Muscle of back (tissue), 3 donors: ENCODE measurements at regions not wholly inside any gene's neighbourhood (a gene's known extent, or its start where the extent isn't known, plus 50 kb on each side); places are given as distances from the start of the nearest gene placed in this dataset.
"Not testable (repeated sequence)": the region's sequence is repeated elsewhere in the genome, so short reads cannot be mapped to it uniquely, and the experiment has no call there.

Source experiments
- DNase-seq, 3 donors: peaks; one replicate each; pipeline versions ENCODE4 v3.0.0 to v3.0.0-alpha.2; 2013

DNA sequence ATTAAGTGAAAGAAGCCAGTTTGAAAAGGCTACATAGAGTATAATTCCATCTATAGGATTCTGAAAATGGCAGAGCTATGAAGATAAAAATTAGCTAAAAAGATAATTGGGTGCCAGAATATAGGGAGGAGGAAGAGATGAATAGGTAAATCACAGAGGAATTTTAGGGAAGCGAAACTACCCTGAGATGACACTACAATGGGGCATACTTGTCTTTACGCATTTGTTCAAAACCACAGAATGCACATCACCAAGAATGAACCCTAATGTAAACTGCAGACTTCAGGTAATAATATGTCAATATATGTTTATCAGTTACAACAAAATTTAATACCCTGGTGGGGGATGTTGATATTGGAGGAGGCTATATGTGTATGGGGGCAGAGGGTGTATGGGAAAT, 1342.9 kb downstream of the ADGRL3 start:
- DNase-seq: no peak

DNA sequence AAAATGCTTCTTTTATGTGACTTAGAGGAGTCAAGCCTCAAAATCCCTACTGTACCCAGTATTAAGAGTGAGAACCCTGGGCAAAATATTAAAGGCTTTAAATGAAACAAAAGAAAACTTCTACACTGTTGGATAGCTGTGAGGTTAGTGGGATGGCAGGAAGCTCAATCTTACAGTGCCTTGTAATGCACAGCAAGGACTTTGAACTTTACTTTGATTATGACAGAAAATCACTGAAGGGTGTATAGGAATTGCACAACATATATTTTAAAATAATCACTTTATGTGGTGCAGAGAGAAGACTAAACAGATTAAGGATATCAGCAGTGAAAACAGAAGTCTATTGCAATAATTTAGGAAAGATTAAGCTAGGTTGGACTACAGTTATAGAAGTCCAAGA, 1333.4 kb downstream of the ADGRL3 start:
- DNase-seq: no peak

- no peak for DNase-seq
These were observed 1331.6 kb downstream of the ADGRL3 start for GRCh38 chr4:62531731-62532130.

- DNase-seq: no peak
These were observed 1331.1 kb downstream of the ADGRL3 start for GRCh38 chr4:62531264-62531663.

DNA sequence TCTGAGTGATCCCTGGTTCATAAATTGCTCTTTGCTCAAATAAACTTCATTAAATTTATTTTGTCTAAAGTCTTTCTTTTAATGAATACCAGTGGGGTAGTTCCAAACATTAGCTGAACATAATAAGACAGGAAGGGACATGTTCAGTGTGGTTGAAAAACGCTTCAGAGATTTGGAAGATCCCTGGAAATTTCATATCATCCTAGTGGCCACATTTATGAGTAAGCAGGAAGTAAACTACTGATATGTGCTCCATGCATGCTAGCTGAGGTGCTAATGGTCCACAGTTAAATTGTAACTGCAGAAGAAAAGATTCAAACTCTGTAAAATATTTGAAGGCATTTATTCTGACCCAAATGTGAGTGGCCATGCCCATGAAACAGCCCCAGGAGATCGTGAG, 1328.7 kb downstream of the ADGRL3 start:
- DNase-seq: no peak

DNA sequence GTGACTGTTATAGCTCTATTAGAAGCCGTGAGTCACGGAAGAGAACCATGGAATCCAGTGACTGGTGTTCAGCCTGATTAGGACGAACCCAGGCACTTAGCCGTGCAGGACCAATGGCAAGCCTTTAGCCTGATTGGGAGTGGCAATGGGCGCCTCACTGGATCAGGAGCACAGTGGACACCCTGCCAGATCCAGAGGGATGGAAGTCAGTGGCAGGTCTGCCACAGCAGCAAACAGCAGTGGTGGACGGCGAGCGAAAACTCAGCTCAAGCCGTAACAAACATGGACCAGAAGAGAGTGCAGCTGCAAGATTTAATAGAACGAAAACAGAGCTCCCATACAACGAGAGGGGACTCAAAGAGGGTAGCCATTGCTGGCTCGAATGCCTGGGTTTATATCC, 1326.5 kb downstream of the ADGRL3 start:
- no peak for DNase-seq

DNA sequence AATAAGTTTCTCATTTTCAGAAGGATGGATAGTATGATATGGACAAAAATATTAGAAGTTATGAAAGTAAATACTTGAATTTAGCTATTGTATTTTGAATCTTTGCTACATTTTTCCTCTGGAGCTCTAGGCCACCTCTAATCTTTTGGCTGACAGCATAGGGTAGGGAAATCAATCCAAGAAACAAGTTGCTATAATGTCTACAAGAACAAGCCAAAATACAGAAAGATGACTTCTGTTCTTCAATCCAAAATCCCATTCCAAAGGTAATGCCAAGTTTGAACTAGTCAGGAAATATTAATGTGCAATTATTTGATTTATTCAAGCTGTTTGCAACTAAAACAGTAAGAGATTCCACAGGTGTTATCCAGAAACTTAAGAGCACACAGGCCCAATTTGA, 1323.1 kb downstream of the ADGRL3 start:
- DNase-seq: peak; percentile 4 to 20 (median 16)

- DNase-seq: no peak
These were observed 1322.1 kb downstream of the ADGRL3 start for GRCh38 chr4:62522273-62522672.

GRCh38 chr4:62517716-62518115, 1317.6 kb downstream of the ADGRL3 start:
- peak in 2 of 3 donors; percentile 2 to 10 for DNase-seq

DNA sequence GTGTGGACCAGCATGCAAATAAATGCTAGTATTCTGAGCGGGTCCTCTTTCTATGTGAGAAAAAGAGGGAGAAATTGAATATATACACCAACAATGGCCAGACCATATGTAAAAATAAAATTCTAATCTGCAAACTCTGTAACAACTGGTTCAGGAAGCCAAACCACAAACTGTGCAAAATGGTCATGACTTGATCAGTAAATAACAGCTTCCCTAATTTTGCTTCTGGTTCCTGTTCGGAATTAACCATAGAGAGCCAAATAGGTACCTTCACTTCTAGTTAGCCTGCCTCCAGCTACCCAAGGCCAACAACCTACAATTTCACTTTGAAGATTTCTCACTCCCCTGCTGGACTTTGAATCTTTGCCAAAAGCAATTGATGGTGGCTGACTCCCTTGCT, 1313.2 kb downstream of the ADGRL3 start:
- no peak for DNase-seq

- no peak for DNase-seq
These were observed 1312.1 kb downstream of the ADGRL3 start for GRCh38 chr4:62512271-62512670.

DNA sequence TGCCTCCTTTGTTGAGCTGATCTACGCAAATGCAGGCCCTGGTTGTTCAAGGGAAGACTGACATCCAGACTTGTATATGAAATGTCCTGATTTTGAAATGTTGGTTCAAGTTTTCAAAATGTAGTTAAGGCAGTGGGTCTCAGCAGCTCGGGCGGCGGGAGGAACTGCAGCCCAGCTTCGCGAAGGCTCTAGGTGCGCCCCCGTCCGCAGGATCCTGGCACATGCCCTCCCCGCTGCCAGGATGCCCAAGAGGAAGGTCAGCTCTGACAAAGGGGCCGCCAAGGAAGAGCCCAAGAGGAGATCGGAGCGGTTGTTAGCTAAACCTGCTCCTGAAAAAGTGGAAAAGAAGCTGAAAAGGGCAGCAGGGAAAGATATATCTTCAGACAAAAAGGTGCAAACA, 1310.1 kb downstream of the ADGRL3 start:
- DNase-seq: no peak

DNA sequence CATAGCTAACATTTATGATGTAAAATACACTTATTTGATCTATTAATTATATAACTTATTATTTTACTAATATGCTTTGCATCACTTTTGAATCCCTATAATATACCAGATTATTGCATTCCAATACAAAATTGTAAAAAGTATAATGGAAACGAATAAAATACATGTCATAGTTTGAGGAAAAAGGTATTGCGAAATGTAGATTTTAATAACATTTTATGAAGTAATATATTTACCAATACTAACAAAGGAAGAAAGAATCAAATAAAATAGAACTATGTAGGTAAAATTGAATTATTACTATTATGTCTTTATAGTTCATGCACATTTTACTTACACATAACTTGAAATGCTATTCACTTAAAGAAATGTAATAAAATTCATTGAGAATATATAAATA, 1300.2 kb downstream of the ADGRL3 start:
- DNase-seq: no peak

DNA sequence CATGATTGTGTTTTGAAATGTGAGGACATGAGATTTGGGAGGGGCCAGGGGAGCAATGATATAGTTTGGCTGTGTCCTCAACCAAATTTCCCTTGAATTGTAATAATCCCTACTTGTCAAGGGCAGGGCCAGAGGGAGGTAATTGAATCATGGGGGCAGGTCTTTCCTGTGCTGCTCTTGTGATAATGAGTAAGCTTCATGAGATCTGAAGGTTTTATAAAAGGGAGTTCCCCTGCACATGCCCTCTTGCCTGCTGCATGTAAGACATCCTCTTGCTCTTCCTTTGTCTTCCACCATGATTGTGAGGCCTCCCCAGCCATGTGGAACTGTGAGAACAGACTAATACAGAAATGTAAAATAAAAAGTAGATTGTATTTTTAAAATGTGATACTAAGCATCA, 1294.9 kb downstream of the ADGRL3 start:
- DNase-seq: no peak

- not testable (repeated sequence) for DNase-seq
These were observed 1291.6 kb downstream of the ADGRL3 start for GRCh38 chr4:62491756-62492155.

DNA sequence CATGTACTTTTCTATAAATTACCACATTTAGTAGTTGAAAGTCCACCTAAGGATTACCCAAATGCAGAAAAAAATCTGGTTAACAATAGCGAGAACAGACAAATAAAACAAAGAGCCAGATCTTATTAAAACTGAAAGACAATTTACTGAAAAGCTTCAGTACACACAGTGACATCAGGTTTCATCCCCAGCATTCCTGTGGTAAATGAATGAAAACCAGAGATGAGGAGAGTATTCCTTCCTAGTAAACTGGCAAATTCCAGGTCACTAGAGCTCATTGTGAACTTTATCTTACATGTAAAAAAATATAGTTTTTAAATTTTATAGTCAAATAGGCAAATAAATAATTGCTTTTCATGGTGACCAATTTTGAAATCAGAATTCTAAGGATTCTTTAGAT, 1290.5 kb downstream of the ADGRL3 start:
- no peak for DNase-seq

DNA sequence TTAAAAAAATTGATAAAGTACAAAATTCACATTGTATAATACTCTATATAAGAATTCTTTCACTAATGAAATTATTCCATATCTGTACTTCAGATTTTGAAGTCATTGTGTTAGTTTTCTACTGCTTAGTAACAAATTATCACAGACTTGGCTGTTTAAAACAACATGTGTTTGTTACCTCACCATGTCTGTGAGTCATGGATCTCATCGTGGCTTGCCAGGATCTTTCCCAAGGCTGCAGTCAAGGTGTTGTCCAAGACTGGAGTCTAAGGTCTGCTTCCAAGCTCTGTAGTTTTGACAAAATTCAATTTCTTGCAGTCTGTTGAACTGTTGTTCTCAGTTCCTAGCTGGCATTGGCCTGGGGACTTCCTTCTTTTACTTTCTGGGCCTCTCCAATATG, 1286.9 kb downstream of the ADGRL3 start:
- DNase-seq: no peak

- no peak for DNase-seq
These were observed 1284.2 kb downstream of the ADGRL3 start for GRCh38 chr4:62484357-62484756.

GRCh38 chr4:62482355-62482754, 1282.2 kb downstream of the ADGRL3 start:
- no peak for DNase-seq

DNA sequence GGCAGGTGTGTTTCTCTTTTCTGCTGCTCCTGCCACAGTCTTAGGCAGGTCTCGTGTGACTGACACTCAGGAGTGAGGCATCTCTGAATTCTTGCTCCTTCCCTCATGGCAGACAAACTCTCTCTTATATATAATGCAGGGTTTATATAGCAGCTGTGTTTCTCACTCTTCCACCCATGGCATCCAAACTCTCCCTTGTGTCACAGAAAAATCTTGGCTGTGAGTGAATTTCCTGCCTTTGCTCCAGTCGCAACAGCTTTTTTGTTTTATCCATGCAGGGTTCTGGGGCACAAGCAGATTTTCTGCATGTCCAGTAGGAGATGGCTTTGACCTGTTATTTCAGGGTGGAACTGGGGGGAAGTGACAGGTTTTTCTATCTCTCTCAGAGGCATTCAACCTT, 1275.5 kb downstream of the ADGRL3 start:
- DNase-seq: peak in 2 of 3 donors; percentile 0 to 8

GRCh38 chr4:62474802-62475201, 1274.7 kb downstream of the ADGRL3 start:
- DNase-seq: no peak

DNA sequence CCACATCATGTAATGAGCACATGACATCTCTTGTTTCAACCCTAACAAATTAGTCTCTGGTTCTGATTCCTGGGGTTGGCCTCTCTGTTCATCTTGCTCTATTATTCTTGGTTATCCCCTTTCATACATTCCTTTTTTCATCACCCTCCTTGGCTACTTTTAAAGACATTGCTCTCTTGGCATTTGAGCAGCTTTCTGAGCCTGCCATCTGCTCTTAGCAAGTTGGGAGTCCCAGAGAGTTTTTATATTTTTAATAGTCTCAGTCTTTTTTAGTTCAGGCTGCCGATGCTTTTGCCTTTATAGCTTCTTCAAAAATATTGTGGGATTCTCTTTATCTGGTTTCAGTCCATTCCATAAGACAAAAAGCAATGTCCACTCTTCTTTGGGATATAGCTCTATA, 1270.9 kb downstream of the ADGRL3 start:
- no peak for DNase-seq

DNA sequence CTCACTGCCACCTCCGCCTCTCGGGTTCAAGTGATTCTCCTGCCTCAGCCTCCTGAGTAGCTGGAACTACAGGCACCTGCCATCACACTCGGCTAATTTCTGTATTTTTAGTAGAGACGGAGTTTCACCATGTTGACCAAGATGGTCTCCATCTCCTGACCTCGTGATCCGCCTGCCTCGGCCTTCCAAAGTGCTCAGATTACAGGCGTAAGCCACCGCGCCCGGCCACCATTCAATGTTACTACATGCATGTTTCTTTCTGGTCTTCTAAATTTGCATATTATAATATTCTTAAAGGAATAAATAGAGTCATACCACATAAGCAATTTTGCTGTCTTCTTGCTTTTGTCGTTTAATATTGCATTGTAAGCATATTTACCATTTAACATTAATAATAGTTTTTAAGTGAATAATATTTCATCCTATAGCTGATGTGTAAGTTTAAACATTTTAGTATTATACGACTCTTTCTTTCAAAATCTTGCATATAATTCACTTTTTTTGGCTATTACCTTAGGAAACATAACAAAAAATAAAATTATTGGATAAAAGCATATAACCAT, 1270.4 kb downstream of the ADGRL3 start:
- no peak for DNase-seq

GRCh38 chr4:62470020-62470419, 1269.9 kb downstream of the ADGRL3 start:
- DNase-seq: no peak

DNA sequence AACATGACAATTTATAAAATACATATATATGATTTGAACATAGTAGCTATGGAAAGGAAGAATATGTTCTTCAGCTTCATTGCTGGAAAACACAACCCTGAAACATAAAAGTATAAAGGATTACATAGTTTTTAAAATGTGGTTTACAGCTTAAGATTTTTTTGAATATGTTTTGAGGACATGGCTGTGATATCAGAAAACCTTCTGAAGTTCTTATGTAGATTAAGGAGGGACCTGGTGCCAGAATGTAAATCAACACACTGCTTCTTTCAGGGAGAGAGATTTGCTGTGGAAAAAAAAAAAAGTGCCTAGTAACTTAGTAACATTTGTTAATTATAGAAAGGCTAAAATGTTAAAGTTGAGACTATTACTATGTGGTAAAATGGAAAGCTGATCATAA, 1261.8 kb downstream of the ADGRL3 start:
- DNase-seq: no peak
